Astrocyte of the spinal cord (primary cell): ENCODE measurements at regions not wholly inside any gene's neighbourhood (a gene's known extent, or its start where the extent isn't known, plus 50 kb on each side); places are given as distances from the start of the nearest gene placed in this dataset.

ENCODE experiments used
- DNase-seq: peaks from one replicate; pipeline ENCODE4 v3.0.0; 2011; ENCODE audit warnings: low read depth, low spot score
- H3K4me3 ChIP-seq: 2 replicates; pipeline ENCODE4 v1.5.1; 2011; ENCODE audit warnings: low read depth, mild to moderate bottlenecking, low read length, moderate library complexity
- CTCF ChIP-seq: IDR thresholded peaks from 2 replicates; pipeline ENCODE4 v1.5.1; 2012; ENCODE audit warnings: low read depth, mild to moderate bottlenecking, low read length, inconsistent platforms
- in situ Hi-C: cut with HindIII; loops from 2 replicates; pipeline ENCODE4 v1.10.0; 2017; ENCODE audit warnings: low sequenced_read_pairs

GRCh38 chr2:40556739-40557138, 104.8 kb upstream of the SLC8A1 start:
- TF ChIP-seq CTCF = no peak
- in situ Hi-C loops = no loop called here
- no peak overlapping the region for H3K4me3 ChIP-seq
- DNase-seq = no peak

- no peak for DNase-seq
- H3K4me3 ChIP-seq = no peak overlapping the region
- in situ Hi-C loops = no loop called here
- no peak for TF ChIP-seq CTCF
These were observed 106.9 kb upstream of the SLC8A1 start for GRCh38 chr2:40558761-40559160.

GRCh38 chr2:40559175-40559574, 107.3 kb upstream of the SLC8A1 start:
- no peak for TF ChIP-seq CTCF
- DNase-seq = no peak
- no peak overlapping the region for H3K4me3 ChIP-seq
- in situ Hi-C loops = no loop called here

GRCh38 chr2:40564184-40564583, 112.3 kb upstream of the SLC8A1 start:
- no peak for DNase-seq
- in situ Hi-C loops = no loop called here
- no peak overlapping the region for H3K4me3 ChIP-seq
- no peak for TF ChIP-seq CTCF

- H3K4me3 ChIP-seq = no peak overlapping the region
- in situ Hi-C loops = no loop called here
- no peak for TF ChIP-seq CTCF
- DNase-seq = no peak
These were observed 127.4 kb upstream of the SLC8A1 start for GRCh38 chr2:40579247-40579646.

GRCh38 chr2:40584432-40584831, 132.5 kb upstream of the SLC8A1 start:
- TF ChIP-seq CTCF = no peak
- DNase-seq = peak; percentile 4
- in situ Hi-C loops = no loop called here
- H3K4me3 ChIP-seq = no peak overlapping the region

- in situ Hi-C loops = no loop called here
- TF ChIP-seq CTCF = no peak
- H3K4me3 ChIP-seq = no peak overlapping the region
- DNase-seq = no peak
These were observed 139.9 kb upstream of the SLC8A1 start for GRCh38 chr2:40591774-40592173.
